ENCODE measurements at regions not wholly inside any gene's neighbourhood (a gene's known extent, or its start where the extent isn't known, plus 50 kb on each side); places are given as distances from the start of the nearest gene placed in this dataset.

DNA sequence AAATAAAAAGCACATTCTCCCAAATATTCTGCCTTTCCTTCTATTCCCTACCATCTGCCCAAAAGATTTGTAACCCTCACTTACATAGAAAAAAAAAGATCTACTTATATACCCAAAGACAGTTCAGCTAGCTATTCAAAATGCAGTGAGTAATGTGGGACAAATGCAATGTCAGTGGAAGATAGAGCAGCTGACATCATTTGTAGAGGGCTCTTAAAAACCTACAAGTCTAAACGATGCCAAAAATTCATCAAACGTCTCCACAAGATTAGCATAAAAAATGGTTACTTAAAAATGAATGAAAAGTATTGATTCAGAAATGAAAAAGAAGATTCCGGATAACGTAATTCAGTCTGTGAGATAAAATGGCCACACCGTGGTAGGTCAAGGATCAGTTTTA, 96.5 kb downstream of the ASB9 start:
- no peak for TF ChIP-seq CTCF (conservative IDR thresholded peaks at IDR 0.05; ENCODE audit: low read length)
- no peak for TF ChIP-seq EZH2phosphoT487 (IDR thresholded peaks at IDR 0.05; ENCODE audit: borderline replicate concordance)
- H3K79me2 ChIP-seq (ENCODE audit: insufficient read depth, low read length) = no peaks in the 10 kb centered on the region

GRCh38 chrX:15170927-15171326, 99.0 kb downstream of the ASB9 start:
- Histone ChIP-seq H3K9me2 (replicated peaks; ENCODE audit: low read depth, low read length) (no peaks in the 10 kb centered on the region), H3K9me3 (ENCODE audit: insufficient read depth, low read depth, low read length) (no peaks in the 10 kb centered on the region), H3K27me3 (ENCODE audit: insufficient read depth, low read length, poor library complexity, severe bottlenecking) (no peaks in the 10 kb centered on the region), H3F3A (ENCODE audit: low read depth) (no peaks in the 10 kb centered on the region), H3K4me2 (ENCODE audit: low read depth, low read length, poor library complexity, severe bottlenecking) (no peak overlapping the region), H2AFZ (ENCODE audit: low read length) (no peak overlapping the region), H3K79me2 (ENCODE audit: insufficient read depth, low read length) (no peaks in the 10 kb centered on the region), H3K36me3 (ENCODE audit: insufficient read depth, low read length) (no peaks in the 10 kb centered on the region), H4K20me1 (ENCODE audit: insufficient read depth, low read length, poor library complexity, severe bottlenecking) (no peaks in the 10 kb centered on the region), H3K4me1 (ENCODE audit: insufficient read depth, low read length, poor library complexity, severe bottlenecking) (no peaks in the 10 kb centered on the region), H3K4me3 (ENCODE audit: low read length, poor library complexity, severe bottlenecking) (no peak overlapping the region), H3K9ac (ENCODE audit: low read depth, low read length, poor library complexity, severe bottlenecking) (no peak overlapping the region)
- TF ChIP-seq EZH2phosphoT487 (IDR thresholded peaks at IDR 0.05; ENCODE audit: borderline replicate concordance) (no peak), CTCF (conservative IDR thresholded peaks at IDR 0.05; ENCODE audit: low read length) (no peak)

More for the DNA sequence above, 96.5 kb downstream of the ASB9 start:
- no peaks in the 10 kb centered on the region for H4K20me1 ChIP-seq (ENCODE audit: insufficient read depth, low read length, poor library complexity, severe bottlenecking)
- H3K4me2 ChIP-seq (ENCODE audit: low read depth, low read length, poor library complexity, severe bottlenecking) = no peak overlapping the region
- H3K9ac ChIP-seq (ENCODE audit: low read depth, low read length, poor library complexity, severe bottlenecking) = no peak overlapping the region
- no peaks in the 10 kb centered on the region for H3K9me3 ChIP-seq (ENCODE audit: insufficient read depth, low read depth, low read length)
- H3K4me3 ChIP-seq (ENCODE audit: low read length, poor library complexity, severe bottlenecking) = no peak overlapping the region
- H3K4me1 ChIP-seq (ENCODE audit: insufficient read depth, low read length, poor library complexity, severe bottlenecking) = no peaks in the 10 kb centered on the region
- no peaks in the 10 kb centered on the region for H3K9me2 ChIP-seq (replicated peaks; ENCODE audit: low read depth, low read length)
- H3K27me3 ChIP-seq (ENCODE audit: insufficient read depth, low read length, poor library complexity, severe bottlenecking) = no peaks in the 10 kb centered on the region
- H2AFZ ChIP-seq (ENCODE audit: low read length) = no peak overlapping the region
- no peaks in the 10 kb centered on the region for H3K36me3 ChIP-seq (ENCODE audit: insufficient read depth, low read length)
- no peaks in the 10 kb centered on the region for H3F3A ChIP-seq (ENCODE audit: low read depth)

DNA sequence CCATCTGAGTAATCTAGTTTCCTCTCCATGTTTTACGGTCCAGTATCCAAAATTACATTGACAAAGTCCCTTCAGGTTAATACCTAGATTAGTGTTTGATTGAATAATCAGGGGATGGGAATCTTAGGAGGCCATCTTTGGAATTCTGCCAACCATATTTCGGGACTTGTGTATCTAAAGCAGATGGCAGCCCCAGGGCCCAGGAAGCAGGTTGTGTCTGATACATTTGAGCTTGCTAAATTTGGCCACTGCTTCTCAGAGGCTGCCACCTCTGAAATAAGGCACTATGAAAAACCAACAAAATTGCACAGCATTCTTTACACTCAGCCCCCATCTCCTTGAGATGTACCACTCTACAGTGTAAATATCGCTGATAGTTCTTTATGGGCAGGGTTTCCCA, 102.1 kb downstream of the ASB9 start:
- no peaks in the 10 kb centered on the region for H3K9me3 ChIP-seq (ENCODE audit: insufficient read depth, low read depth, low read length)
- no peaks in the 10 kb centered on the region for H3K27me3 ChIP-seq (ENCODE audit: insufficient read depth, low read length, poor library complexity, severe bottlenecking)
- no peak for TF ChIP-seq CTCF (conservative IDR thresholded peaks at IDR 0.05; ENCODE audit: low read length)
- no peak for TF ChIP-seq EZH2phosphoT487 (IDR thresholded peaks at IDR 0.05; ENCODE audit: borderline replicate concordance)
- no peak overlapping the region for H3K9ac ChIP-seq (ENCODE audit: low read depth, low read length, poor library complexity, severe bottlenecking)
- no peak overlapping the region for H2AFZ ChIP-seq (ENCODE audit: low read length)
- H3K4me3 ChIP-seq (ENCODE audit: low read length, poor library complexity, severe bottlenecking) = no peak overlapping the region
- H3K4me1 ChIP-seq (ENCODE audit: insufficient read depth, low read length, poor library complexity, severe bottlenecking) = no peaks in the 10 kb centered on the region
- no peak overlapping the region for H3K4me2 ChIP-seq (ENCODE audit: low read depth, low read length, poor library complexity, severe bottlenecking)
- no peaks in the 10 kb centered on the region for H3K36me3 ChIP-seq (ENCODE audit: insufficient read depth, low read length)
- no peaks in the 10 kb centered on the region for H4K20me1 ChIP-seq (ENCODE audit: insufficient read depth, low read length, poor library complexity, severe bottlenecking)
- H3F3A ChIP-seq (ENCODE audit: low read depth) = no peaks in the 10 kb centered on the region
- no peaks in the 10 kb centered on the region for H3K9me2 ChIP-seq (replicated peaks; ENCODE audit: low read depth, low read length)
- H3K79me2 ChIP-seq (ENCODE audit: insufficient read depth, low read length) = no peaks in the 10 kb centered on the region

All from Loucy (cell line).